Lung (tissue), 11 donors: ENCODE measurements at regions not wholly inside any gene's neighbourhood (a gene's known extent, or its start where the extent isn't known, plus 50 kb on each side); places are given as distances from the start of the nearest gene placed in this dataset.

Experiments
- ATAC-seq: fragments of 200-7000 bp; cut with Tn5 transposase; one replicate; pipeline ENCODE4 v1.9.1; 2020; ENCODE audit warnings: moderate number of reproducible peaks; ENCODE audit not compliant: insufficient read depth, low FRiP score
- DNase-seq, 3 donors: peaks; one replicate each; pipeline ENCODE4 v3.0.0-alpha.2; 2013 to 2017
- H3K27ac ChIP-seq, 2 donors: one replicate each; pipeline ENCODE4 v1.5.1; 2013; ENCODE audit warnings: mild to moderate bottlenecking in 2 of 2, moderate library complexity in 2 of 2, control low read depth in 1 of 2, inconsistent platforms in 1 of 2, low read depth in 1 of 2, low read length in 1 of 2
- H3K27me3 ChIP-seq, 3 donors: one replicate each; pipeline ENCODE4 v1.5.1; 2013; ENCODE audit warnings: low read length in 2 of 3; ENCODE audit not compliant: control insufficient read depth in 3 of 3, insufficient read depth in 3 of 3
- H3K36me3 ChIP-seq, 4 donors: one replicate each; pipeline ENCODE4 v1.5.1; 2013; ENCODE audit warnings: low read length in 4 of 4, mild to moderate bottlenecking in 1 of 4, moderate library complexity in 1 of 4; ENCODE audit not compliant: control insufficient read depth in 4 of 4, insufficient read depth in 4 of 4
- H3K4me1 ChIP-seq, 5 donors: one replicate each; pipeline ENCODE4 v1.5.1; 2013; ENCODE audit warnings: low read length in 5 of 5, mild to moderate bottlenecking in 2 of 5, moderate library complexity in 1 of 5; ENCODE audit not compliant: control insufficient read depth in 5 of 5, insufficient read depth in 5 of 5
- H3K4me3 ChIP-seq: one replicate; pipeline ENCODE4 v1.5.1; 2013; ENCODE audit warnings: mild to moderate bottlenecking, control low read depth, moderate library complexity
- H3K9ac ChIP-seq, 2 donors: one replicate each; pipeline ENCODE4 v1.5.1; 2013; ENCODE audit warnings: low read length in 2 of 2, control low read depth in 1 of 2; ENCODE audit not compliant: insufficient read depth in 1 of 2
- H3K9me3 ChIP-seq, 4 donors: one replicate each; pipeline ENCODE4 v1.5.1; 2013; ENCODE audit warnings: low read length in 3 of 4, mild to moderate bottlenecking in 1 of 4, moderate library complexity in 1 of 4; ENCODE audit not compliant: control insufficient read depth in 4 of 4, insufficient read depth in 3 of 4
- CTCF ChIP-seq: IDR thresholded peaks from 2 replicates; pipeline ENCODE4 v1.5.1; 2012; ENCODE audit warnings: mild to moderate bottlenecking; ENCODE audit errors: control extremely low read depth, extremely low read depth
- whole genome bisulfite sequencing, 2 donors: extraction: QIAGEN DNeasy Blood & Tissue Kit; methylation state at CpG; one replicate each; pipeline ENCODE4 v1.1.7; 2013; 5-methylcytosine and 5-hydroxymethylcytosine counted together
- donor health status: control.
- donor health status: control.
- donor health status: Bipolar disorder and iron deficiency.
- donor health status: healthy.
- donor health status: DM: yes; HTN: yes; CAD: no.

DNA sequence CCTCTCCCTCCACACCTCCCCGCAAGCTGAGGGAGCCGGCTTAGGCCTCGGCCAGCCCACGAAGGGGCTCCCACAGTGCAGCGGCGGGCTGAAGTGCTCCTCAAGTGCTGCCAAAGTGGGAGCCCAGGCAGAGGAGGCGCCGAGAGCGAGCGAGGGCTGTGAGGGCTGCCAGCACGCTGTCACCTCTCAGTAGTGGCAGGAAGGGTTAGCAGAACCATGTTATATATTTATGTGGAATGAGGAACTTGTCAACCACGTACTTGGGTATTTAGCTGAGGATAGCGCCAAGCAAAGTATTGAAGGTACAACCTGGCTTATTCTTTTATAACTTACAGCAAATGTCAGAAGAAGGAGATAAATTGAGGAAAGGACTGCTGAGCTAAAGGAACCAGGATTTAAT lies 144.1 kb upstream of the MGAT5 start:
- Histone ChIP-seq H3K4me1 (no peaks in the 10 kb centered on the region), H3K9ac (no peak overlapping the region), H3K36me3 (no peaks in the 10 kb centered on the region), H3K27me3 (no peaks in the 10 kb centered on the region), H3K4me3 (no peak overlapping the region), H3K9me3 (peaks cover 0 to 4% (median 1%) of the 10 kb centered on the region in 4 donors), H3K27ac (no peak overlapping the region)
- ATAC-seq (no peak), DNase-seq (no peak)
- TF ChIP-seq CTCF = no peak
- 86 to 92% methylated on average over 13 of the region's 13 CpGs for WGBS, 2 donors

GRCh38 chr2:134110532-134110931 lies 143.3 kb upstream of the MGAT5 start:
- DNase-seq (no peak), ATAC-seq (no peak)
- TF ChIP-seq CTCF = no peak
- Histone ChIP-seq H3K27ac (no peak overlapping the region), H3K4me1 (no peaks in the 10 kb centered on the region), H3K27me3 (no peaks in the 10 kb centered on the region), H3K9ac (no peak overlapping the region), H3K36me3 (no peaks in the 10 kb centered on the region), H3K9me3 (peaks cover 0 to 4% (median 1%) of the 10 kb centered on the region in 4 donors), H3K4me3 (no peak overlapping the region)
- WGBS, 2 donors = 92 to 96% methylated on average over 3 of the region's 3 CpGs

DNA sequence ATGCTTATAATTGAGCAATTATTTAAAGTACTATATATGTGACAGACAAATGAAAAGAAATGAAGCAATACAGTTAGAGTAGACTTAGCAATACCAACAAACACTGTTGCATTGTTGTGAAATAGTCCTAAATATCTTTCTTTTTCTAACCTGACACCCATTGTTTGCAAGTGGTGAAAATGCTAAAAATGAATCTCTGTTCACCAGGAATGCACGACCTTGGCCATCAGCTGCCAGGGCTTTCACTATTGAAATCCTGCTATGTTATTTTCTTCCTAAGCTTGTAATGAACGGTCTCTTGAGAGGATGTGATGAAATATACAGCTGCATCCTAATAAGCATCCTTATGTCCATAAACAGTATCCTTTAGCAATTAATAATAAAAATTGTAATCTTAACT lies 136.2 kb upstream of the MGAT5 start:
- no peak overlapping the region for H3K4me3 ChIP-seq
- no peak overlapping the region for H3K9ac ChIP-seq
- H3K36me3 ChIP-seq = no peaks in the 10 kb centered on the region
- TF ChIP-seq CTCF = no peak
- WGBS, 2 donors = 25% methylated on average over 2 of the region's 2 CpGs
- no peak for DNase-seq
- no peaks in the 10 kb centered on the region for H3K9me3 ChIP-seq
- H3K4me1 ChIP-seq = peaks cover 3 to 14% (median 9%) of the 10 kb centered on the region in 5 donors
- no peaks in the 10 kb centered on the region for H3K27me3 ChIP-seq
- ATAC-seq = no peak
- no peak overlapping the region for H3K27ac ChIP-seq
